IPS DF 6.9 (cell line): ENCODE measurements at regions not wholly inside any gene's neighbourhood (a gene's known extent, or its start where the extent isn't known, plus 50 kb on each side); places are given as distances from the start of the nearest gene placed in this dataset.

Experiments
- DNase-seq: peaks from one replicate; pipeline ENCODE4 v3.0.0-alpha.2; 2013; ENCODE audit warnings: low read depth, low spot score
- H3K27ac ChIP-seq: one replicate; pipeline ENCODE4 v1.5.1; 2013; ENCODE audit warnings: low read length, control low read depth
- H3K27me3 ChIP-seq: 2 replicates; pipeline ENCODE4 v1.6.1; 2013; ENCODE audit warnings: mild to moderate bottlenecking, low read length; ENCODE audit not compliant: control insufficient read depth, insufficient read depth
- H3K36me3 ChIP-seq: 2 replicates; pipeline ENCODE4 v1.6.1; 2013; ENCODE audit warnings: low read length; ENCODE audit not compliant: control insufficient read depth, insufficient read depth
- H3K4me1 ChIP-seq: 2 replicates; pipeline ENCODE4 v1.6.1; 2013; ENCODE audit warnings: low read length; ENCODE audit not compliant: control insufficient read depth, insufficient read depth
- H3K4me3 ChIP-seq: 2 replicates; pipeline ENCODE4 v1.5.1; 2013; ENCODE audit warnings: mild to moderate bottlenecking, low read length
- H3K9me3 ChIP-seq: 2 replicates; pipeline ENCODE4 v1.6.1; 2013; ENCODE audit warnings: low read length, inconsistent platforms; ENCODE audit not compliant: control insufficient read depth, insufficient read depth
- WGBS: extraction: QIAGEN DNeasy Blood & Tissue Kit; methylation state at CpG from one replicate; pipeline ENCODE4 v1.1.7; 2013; ENCODE audit warnings: mixed read lengths, missing lambda C conversion rate; ENCODE audit not compliant: insufficient read length, insufficient coverage; 5-methylcytosine and 5-hydroxymethylcytosine counted together

DNA sequence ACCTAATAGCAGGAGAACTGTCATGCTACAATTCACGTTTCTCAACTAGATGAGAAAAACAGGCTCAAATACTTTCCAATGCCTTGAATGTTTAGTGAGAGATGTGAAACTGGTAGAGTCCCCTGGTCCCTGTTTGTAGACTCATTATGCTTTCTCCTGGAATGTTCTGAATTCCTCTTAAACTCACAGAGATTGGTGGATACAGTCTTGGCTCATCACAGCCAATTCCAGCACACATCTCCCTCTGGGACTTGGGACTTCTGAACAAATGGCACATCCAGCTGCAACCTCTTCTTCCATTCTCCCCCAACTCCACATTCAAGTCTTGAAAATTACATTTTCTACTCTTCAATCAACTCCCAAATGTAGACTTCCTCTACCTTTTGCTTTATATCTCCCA is 58.4 kb upstream of the NT5C1B start:
- no peaks in the 10 kb centered on the region for H3K27me3 ChIP-seq
- no peaks in the 10 kb centered on the region for H3K9me3 ChIP-seq
- peaks cover 4% of the 10 kb centered on the region; the same call in 1 of the 2 replicates for H3K4me1 ChIP-seq
- WGBS: no CpG with 5 or more reads among the region's 1 CpG
- no peaks in the 10 kb centered on the region for H3K36me3 ChIP-seq
- no peak for DNase-seq
- H3K27ac ChIP-seq: no peak overlapping the region
- H3K4me3 ChIP-seq: no peak overlapping the region

DNA sequence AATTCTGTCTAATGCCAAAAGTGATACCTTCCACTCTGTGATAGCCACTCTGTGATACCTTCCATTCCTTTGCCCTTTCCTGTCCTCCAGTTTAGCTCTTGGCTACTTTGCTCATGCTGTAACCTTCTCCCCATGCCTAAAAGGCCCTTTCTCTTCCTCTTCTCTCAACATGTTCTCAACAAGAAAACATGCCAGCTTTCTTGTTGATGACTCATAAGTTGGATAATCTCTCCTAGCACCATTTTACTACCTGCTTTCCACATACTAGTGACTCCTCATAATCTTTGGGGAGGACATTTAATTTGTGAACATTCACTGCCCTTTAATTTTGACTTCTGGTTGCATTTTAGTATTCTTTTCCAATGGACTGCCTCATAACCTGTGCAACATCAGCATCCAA is 55.9 kb upstream of the NT5C1B start:
- DNase-seq: no peak
- Histone ChIP-seq H3K27me3 (no peaks in the 10 kb centered on the region), H3K4me3 (no peak overlapping the region), H3K27ac (no peak overlapping the region), H3K9me3 (no peaks in the 10 kb centered on the region), H3K36me3 (no peaks in the 10 kb centered on the region), H3K4me1 (peaks cover 5% of the 10 kb centered on the region; the same call in 1 of the 2 replicates)

DNA sequence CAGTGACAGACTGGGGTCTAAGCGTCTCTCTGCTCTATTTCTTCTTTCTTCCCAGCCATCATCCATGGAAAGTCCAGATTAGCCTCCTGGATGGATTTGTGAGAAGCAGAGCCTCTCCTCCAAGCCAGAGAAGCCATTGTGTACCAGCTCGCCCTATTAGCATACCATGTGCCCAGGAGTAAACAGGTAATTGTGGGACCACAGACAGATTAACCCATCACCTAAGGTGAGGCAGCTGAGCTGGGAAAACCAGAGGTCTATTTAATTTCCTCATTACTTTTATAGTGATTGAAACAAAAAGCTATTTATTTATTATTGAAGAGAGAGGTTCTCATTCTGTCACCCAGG is 54.7 kb upstream of the NT5C1B start:
- no peaks in the 10 kb centered on the region for H3K36me3 ChIP-seq
- H3K9me3 ChIP-seq: no peaks in the 10 kb centered on the region
- DNase-seq: no peak
- no peak overlapping the region for H3K4me3 ChIP-seq
- no peak overlapping the region for H3K27ac ChIP-seq
- no CpG with 5 or more reads among the region's 2 CpGs for WGBS
- no peaks in the 10 kb centered on the region for H3K27me3 ChIP-seq
- peaks cover 5% of the 10 kb centered on the region; the same call in 1 of the 2 replicates for H3K4me1 ChIP-seq

DNA sequence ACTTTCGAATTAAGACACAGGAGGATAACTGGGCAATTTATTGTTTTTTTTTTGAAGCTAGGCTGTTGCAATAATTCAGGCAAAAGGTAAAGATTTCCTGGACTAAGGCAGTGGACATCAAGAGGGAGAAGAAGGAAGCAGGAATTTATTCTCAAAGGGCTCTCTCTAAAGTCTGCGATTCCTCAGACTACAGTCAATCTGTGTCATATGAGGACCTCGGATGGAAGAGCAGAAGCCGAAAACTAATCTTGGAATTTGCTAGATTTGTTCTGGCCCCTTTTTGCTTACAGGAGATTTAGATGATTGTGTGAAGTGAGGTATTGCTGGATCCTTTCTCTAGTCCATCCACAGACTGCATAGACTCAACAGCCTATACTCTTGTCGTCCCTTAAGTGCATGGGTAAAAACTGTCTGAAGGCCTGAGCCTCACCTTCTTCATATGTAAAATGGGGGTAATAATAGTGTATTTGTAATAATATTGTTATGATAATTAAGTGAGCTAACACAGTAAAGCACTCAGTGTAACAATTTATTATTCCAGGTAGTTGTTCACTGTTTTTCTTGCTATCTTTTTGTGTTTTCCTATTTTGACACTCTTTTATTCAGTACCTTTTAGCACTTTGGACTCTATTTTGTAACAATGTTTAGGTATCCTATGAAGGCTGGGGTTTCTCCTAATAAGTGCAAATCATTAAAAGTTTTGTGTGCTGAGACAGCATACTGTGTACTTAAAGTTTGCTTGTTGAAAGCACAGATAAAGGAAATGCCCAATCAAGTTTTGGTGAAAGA is 54.2 kb upstream of the NT5C1B start:
- no peaks in the 10 kb centered on the region for H3K27me3 ChIP-seq
- H3K27ac ChIP-seq: no peak overlapping the region
- DNase-seq: no peak
- H3K9me3 ChIP-seq: no peaks in the 10 kb centered on the region
- no peak overlapping the region for H3K4me3 ChIP-seq
- H3K36me3 ChIP-seq: no peaks in the 10 kb centered on the region
- H3K4me1 ChIP-seq: peaks cover 5% of the 10 kb centered on the region; the same call in 1 of the 2 replicates
- WGBS: no CpG with 5 or more reads among the region's 5 CpGs

DNA sequence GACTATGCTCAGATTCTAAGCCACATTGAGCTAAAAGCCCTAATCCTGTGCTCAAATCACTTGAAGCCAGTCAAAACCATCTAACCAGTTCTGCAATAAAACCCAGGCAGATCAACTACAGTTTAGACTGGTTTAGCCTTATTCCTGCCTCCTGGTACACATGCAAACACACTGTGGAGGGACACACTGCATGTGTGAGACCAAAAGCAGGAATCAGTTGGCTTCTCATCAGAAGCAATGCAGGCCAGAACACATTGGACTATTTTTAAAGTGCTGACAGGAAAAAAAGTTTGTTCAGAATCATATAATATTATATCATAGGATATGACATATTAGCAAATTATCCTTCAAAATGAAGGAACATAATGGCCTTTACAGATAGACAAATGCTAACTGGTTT is 52.5 kb upstream of the NT5C1B start:
- Histone ChIP-seq H3K27me3 (no peaks in the 10 kb centered on the region), H3K27ac (no peak overlapping the region), H3K4me1 (peaks cover 5% of the 10 kb centered on the region; the same call in 1 of the 2 replicates), H3K9me3 (no peaks in the 10 kb centered on the region), H3K36me3 (no peaks in the 10 kb centered on the region), H3K4me3 (no peak overlapping the region)
- no peak for DNase-seq

DNA sequence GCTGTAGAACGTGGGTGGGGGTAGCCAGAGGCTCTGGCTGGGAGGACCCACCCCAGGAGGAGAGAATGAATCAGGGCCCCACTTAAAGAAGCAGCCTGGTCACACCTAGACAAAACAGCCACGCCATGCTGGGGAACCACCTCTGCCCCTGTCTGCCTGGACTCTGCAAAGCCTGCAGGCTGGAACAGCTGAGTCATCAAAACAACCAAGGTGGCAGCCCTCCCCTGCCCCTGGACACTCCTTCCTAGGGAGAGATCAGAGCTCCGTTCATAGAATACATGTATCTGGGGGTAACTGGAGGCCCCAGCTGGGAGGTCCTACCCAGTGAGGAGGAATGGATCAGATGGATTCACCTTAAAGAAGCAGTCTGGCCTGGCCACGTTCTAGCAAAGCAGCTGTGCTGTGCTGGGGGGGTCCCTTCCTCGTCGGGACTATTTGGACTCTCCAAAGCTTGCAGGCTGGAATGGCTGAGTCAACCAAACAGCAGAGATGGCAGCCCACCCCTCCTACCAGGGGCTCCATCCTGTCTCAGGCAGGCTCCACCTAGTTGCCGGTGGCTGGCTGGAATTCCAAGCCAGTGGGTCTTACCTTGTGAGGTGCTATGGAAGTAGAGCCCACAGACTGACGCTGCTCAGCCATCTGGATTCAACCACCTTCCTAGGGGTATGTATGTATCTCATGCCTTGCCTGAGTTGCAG is 50.5 kb upstream of the NT5C1B start:
- H3K27ac ChIP-seq: no peak overlapping the region
- no peak for DNase-seq

More for the DNA sequence above, 50.5 kb upstream of the NT5C1B start:
- Histone ChIP-seq H3K36me3 (no peaks in the 10 kb centered on the region), H3K27me3 (no peaks in the 10 kb centered on the region), H3K4me1 (peaks cover 5% of the 10 kb centered on the region; the same call in 1 of the 2 replicates), H3K4me3 (no peak overlapping the region), H3K9me3 (no peaks in the 10 kb centered on the region)
- no CpG with 5 or more reads among the region's 8 CpGs for WGBS
